ENCODE measurements at regions not wholly inside any gene's neighbourhood (a gene's known extent, or its start where the extent isn't known, plus 50 kb on each side); places are given as distances from the start of the nearest gene placed in this dataset.

GRCh38 chr3:30069056-30069455 is 537.3 kb upstream of the TGFBR2 start:
- Histone ChIP-seq H3K9ac (ENCODE audit: low read depth, low read length) (no peak overlapping the region), H3K4me1 (ENCODE audit: control insufficient read depth, insufficient read depth, low read length) (no peaks in the 10 kb centered on the region), H3K36me3 (ENCODE audit: control insufficient read depth, insufficient read depth, low read length) (no peaks in the 10 kb centered on the region), H3K9me3 (ENCODE audit: control insufficient read depth, insufficient read depth, low read length) (no peaks in the 10 kb centered on the region), H3K27me3 (ENCODE audit: control insufficient read depth, insufficient read depth, low read length) (peaks cover 2% of the 10 kb centered on the region), H3K4me3 (ENCODE audit: low read depth, low read length) (no peak overlapping the region)

GRCh38 chr3:30073040-30073439 is 533.4 kb upstream of the TGFBR2 start:
- H3K36me3 ChIP-seq (ENCODE audit: control insufficient read depth, insufficient read depth, low read length): no peaks in the 10 kb centered on the region
- no peak overlapping the region for H3K9ac ChIP-seq (ENCODE audit: low read depth, low read length)
- H3K9me3 ChIP-seq (ENCODE audit: control insufficient read depth, insufficient read depth, low read length): no peaks in the 10 kb centered on the region
- H3K27me3 ChIP-seq (ENCODE audit: control insufficient read depth, insufficient read depth, low read length): peaks cover 16% of the 10 kb centered on the region
- H3K4me1 ChIP-seq (ENCODE audit: control insufficient read depth, insufficient read depth, low read length): no peaks in the 10 kb centered on the region
- no peak overlapping the region for H3K4me3 ChIP-seq (ENCODE audit: low read depth, low read length)

GRCh38 chr3:30073622-30074021 is 532.8 kb upstream of the TGFBR2 start:
- Histone ChIP-seq H3K9me3 (ENCODE audit: control insufficient read depth, insufficient read depth, low read length) (no peaks in the 10 kb centered on the region), H3K27me3 (ENCODE audit: control insufficient read depth, insufficient read depth, low read length) (peaks cover 18% of the 10 kb centered on the region), H3K36me3 (ENCODE audit: control insufficient read depth, insufficient read depth, low read length) (no peaks in the 10 kb centered on the region), H3K4me3 (ENCODE audit: low read depth, low read length) (no peak overlapping the region), H3K4me1 (ENCODE audit: control insufficient read depth, insufficient read depth, low read length) (no peaks in the 10 kb centered on the region), H3K9ac (ENCODE audit: low read depth, low read length) (no peak overlapping the region)

- Histone ChIP-seq H3K9me3 (ENCODE audit: control insufficient read depth, insufficient read depth, low read length) (no peaks in the 10 kb centered on the region), H3K9ac (ENCODE audit: low read depth, low read length) (no peak overlapping the region), H3K36me3 (ENCODE audit: control insufficient read depth, insufficient read depth, low read length) (no peaks in the 10 kb centered on the region), H3K4me3 (ENCODE audit: low read depth, low read length) (no peak overlapping the region), H3K27me3 (ENCODE audit: control insufficient read depth, insufficient read depth, low read length) (peaks cover 34% of the 10 kb centered on the region), H3K4me1 (ENCODE audit: control insufficient read depth, insufficient read depth, low read length) (no peaks in the 10 kb centered on the region)
Measured at GRCh38 chr3:30075514-30075913, 530.9 kb upstream of the TGFBR2 start.

- Histone ChIP-seq H3K4me3 (ENCODE audit: low read depth, low read length) (no peak overlapping the region), H3K4me1 (ENCODE audit: control insufficient read depth, insufficient read depth, low read length) (no peaks in the 10 kb centered on the region), H3K9me3 (ENCODE audit: control insufficient read depth, insufficient read depth, low read length) (no peaks in the 10 kb centered on the region), H3K9ac (ENCODE audit: low read depth, low read length) (no peak overlapping the region), H3K27me3 (ENCODE audit: control insufficient read depth, insufficient read depth, low read length) (peaks cover 48% of the 10 kb centered on the region), H3K36me3 (ENCODE audit: control insufficient read depth, insufficient read depth, low read length) (no peaks in the 10 kb centered on the region)
Measured at GRCh38 chr3:30076899-30077298, 529.5 kb upstream of the TGFBR2 start.

GRCh38 chr3:30077746-30078145 is 528.7 kb upstream of the TGFBR2 start:
- peaks cover 57% of the 10 kb centered on the region for H3K27me3 ChIP-seq (ENCODE audit: control insufficient read depth, insufficient read depth, low read length)
- no peak overlapping the region for H3K4me3 ChIP-seq (ENCODE audit: low read depth, low read length)
- no peaks in the 10 kb centered on the region for H3K9me3 ChIP-seq (ENCODE audit: control insufficient read depth, insufficient read depth, low read length)
- no peaks in the 10 kb centered on the region for H3K36me3 ChIP-seq (ENCODE audit: control insufficient read depth, insufficient read depth, low read length)
- no peaks in the 10 kb centered on the region for H3K4me1 ChIP-seq (ENCODE audit: control insufficient read depth, insufficient read depth, low read length)
- no peak overlapping the region for H3K9ac ChIP-seq (ENCODE audit: low read depth, low read length)

GRCh38 chr3:30078736-30079135 is 527.7 kb upstream of the TGFBR2 start:
- Histone ChIP-seq H3K9ac (ENCODE audit: low read depth, low read length) (no peak overlapping the region), H3K36me3 (ENCODE audit: control insufficient read depth, insufficient read depth, low read length) (no peaks in the 10 kb centered on the region), H3K9me3 (ENCODE audit: control insufficient read depth, insufficient read depth, low read length) (no peaks in the 10 kb centered on the region), H3K27me3 (ENCODE audit: control insufficient read depth, insufficient read depth, low read length) (peaks cover 64% of the 10 kb centered on the region), H3K4me3 (ENCODE audit: low read depth, low read length) (no peak overlapping the region), H3K4me1 (ENCODE audit: control insufficient read depth, insufficient read depth, low read length) (peaks cover 3% of the 10 kb centered on the region)

- no peaks in the 10 kb centered on the region for H3K36me3 ChIP-seq (ENCODE audit: control insufficient read depth, insufficient read depth, low read length)
- peaks cover 78% of the 10 kb centered on the region for H3K27me3 ChIP-seq (ENCODE audit: control insufficient read depth, insufficient read depth, low read length)
- no peak overlapping the region for H3K9ac ChIP-seq (ENCODE audit: low read depth, low read length)
- H3K9me3 ChIP-seq (ENCODE audit: control insufficient read depth, insufficient read depth, low read length): no peaks in the 10 kb centered on the region
- peaks cover 14% of the 10 kb centered on the region for H3K4me1 ChIP-seq (ENCODE audit: control insufficient read depth, insufficient read depth, low read length)
- H3K4me3 ChIP-seq (ENCODE audit: low read depth, low read length): no peak overlapping the region
Measured at GRCh38 chr3:30081904-30082303, 524.5 kb upstream of the TGFBR2 start.

GRCh38 chr3:30082652-30083051 is 523.7 kb upstream of the TGFBR2 start:
- no peaks in the 10 kb centered on the region for H3K9me3 ChIP-seq (ENCODE audit: control insufficient read depth, insufficient read depth, low read length)
- H3K36me3 ChIP-seq (ENCODE audit: control insufficient read depth, insufficient read depth, low read length): no peaks in the 10 kb centered on the region
- H3K4me3 ChIP-seq (ENCODE audit: low read depth, low read length): no peak overlapping the region
- no peak overlapping the region for H3K9ac ChIP-seq (ENCODE audit: low read depth, low read length)
- H3K27me3 ChIP-seq (ENCODE audit: control insufficient read depth, insufficient read depth, low read length): peaks cover 77% of the 10 kb centered on the region
- H3K4me1 ChIP-seq (ENCODE audit: control insufficient read depth, insufficient read depth, low read length): peaks cover 14% of the 10 kb centered on the region

- H3K36me3 ChIP-seq (ENCODE audit: control insufficient read depth, insufficient read depth, low read length): no peaks in the 10 kb centered on the region
- H3K9me3 ChIP-seq (ENCODE audit: control insufficient read depth, insufficient read depth, low read length): no peaks in the 10 kb centered on the region
- no peak overlapping the region for H3K4me3 ChIP-seq (ENCODE audit: low read depth, low read length)
- H3K27me3 ChIP-seq (ENCODE audit: control insufficient read depth, insufficient read depth, low read length): peaks cover 77% of the 10 kb centered on the region
- no peak overlapping the region for H3K9ac ChIP-seq (ENCODE audit: low read depth, low read length)
- peaks cover 14% of the 10 kb centered on the region for H3K4me1 ChIP-seq (ENCODE audit: control insufficient read depth, insufficient read depth, low read length)
Measured at GRCh38 chr3:30083315-30083714, 523.1 kb upstream of the TGFBR2 start.

- Histone ChIP-seq H3K27me3 (ENCODE audit: control insufficient read depth, insufficient read depth, low read length) (peaks cover 82% of the 10 kb centered on the region), H3K4me3 (ENCODE audit: low read depth, low read length) (no peak overlapping the region), H3K9ac (ENCODE audit: low read depth, low read length) (no peak overlapping the region), H3K36me3 (ENCODE audit: control insufficient read depth, insufficient read depth, low read length) (no peaks in the 10 kb centered on the region), H3K9me3 (ENCODE audit: control insufficient read depth, insufficient read depth, low read length) (no peaks in the 10 kb centered on the region), H3K4me1 (ENCODE audit: control insufficient read depth, insufficient read depth, low read length) (peaks cover 14% of the 10 kb centered on the region)
Measured at GRCh38 chr3:30084316-30084715, 522.1 kb upstream of the TGFBR2 start.

- H3K4me3 ChIP-seq (ENCODE audit: low read depth, low read length): no peak overlapping the region
- H3K9me3 ChIP-seq (ENCODE audit: control insufficient read depth, insufficient read depth, low read length): no peaks in the 10 kb centered on the region
- H3K36me3 ChIP-seq (ENCODE audit: control insufficient read depth, insufficient read depth, low read length): no peaks in the 10 kb centered on the region
- peaks cover 14% of the 10 kb centered on the region for H3K4me1 ChIP-seq (ENCODE audit: control insufficient read depth, insufficient read depth, low read length)
- peaks cover 77% of the 10 kb centered on the region for H3K27me3 ChIP-seq (ENCODE audit: control insufficient read depth, insufficient read depth, low read length)
- H3K9ac ChIP-seq (ENCODE audit: low read depth, low read length): no peak overlapping the region
Measured at GRCh38 chr3:30084971-30085403, 521.4 kb upstream of the TGFBR2 start.

GRCh38 chr3:30085486-30085885 is 520.9 kb upstream of the TGFBR2 start:
- Histone ChIP-seq H3K4me1 (ENCODE audit: control insufficient read depth, insufficient read depth, low read length) (peaks cover 14% of the 10 kb centered on the region), H3K27me3 (ENCODE audit: control insufficient read depth, insufficient read depth, low read length) (peaks cover 72% of the 10 kb centered on the region), H3K9ac (ENCODE audit: low read depth, low read length) (no peak overlapping the region), H3K4me3 (ENCODE audit: low read depth, low read length) (no peak overlapping the region), H3K9me3 (ENCODE audit: control insufficient read depth, insufficient read depth, low read length) (no peaks in the 10 kb centered on the region), H3K36me3 (ENCODE audit: control insufficient read depth, insufficient read depth, low read length) (no peaks in the 10 kb centered on the region)
